Mesothelial cell of epicardium (in vitro differentiated cells): ENCODE measurements at regions not wholly inside any gene's neighbourhood (a gene's known extent, or its start where the extent isn't known, plus 50 kb on each side); places are given as distances from the start of the nearest gene placed in this dataset.

Source experiments
- DNase-seq, 2 experiments: peaks; one replicate each; pipeline ENCODE4 v3.0.0; 2021; ENCODE audit warnings: low spot score in 2 of 2; ENCODE audit not compliant: unreplicated experiment in 2 of 2
- H3K27ac Mint-ChIP-seq: 2 replicates; pipeline ENCODE4 v1.8.0; 2021; ENCODE audit warnings: mixed read lengths
- H3K27me3 Mint-ChIP-seq: 2 replicates; pipeline ENCODE4 v1.8.0; 2021; ENCODE audit warnings: low read depth, mixed read lengths
- H3K36me3 Mint-ChIP-seq: 2 replicates; pipeline ENCODE4 v1.8.0; 2021; ENCODE audit warnings: mixed read lengths
- H3K4me1 Mint-ChIP-seq: 2 replicates; pipeline ENCODE4 v1.8.0; 2021; ENCODE audit warnings: mixed read lengths
- H3K4me3 Mint-ChIP-seq: 2 replicates; pipeline ENCODE4 v1.8.0; 2021; ENCODE audit warnings: mild to moderate bottlenecking, moderate library complexity, mixed read lengths
- H3K9me3 Mint-ChIP-seq: 2 replicates; pipeline ENCODE4 v1.8.0; 2021; ENCODE audit warnings: mixed read lengths
- CTCF ChIP-seq: fragments of 200-600 bp; sonication (generic); IDR thresholded peaks from one replicate; pipeline ENCODE4 v1.5.0; 2021; ENCODE audit warnings: antibody characterized with exemption; ENCODE audit not compliant: unreplicated experiment

- H3K36me3 Mint-ChIP-seq: no peaks in the 10 kb centered on the region
- no peak overlapping the region for H3K4me3 Mint-ChIP-seq
- no peak for DNase-seq
- no peaks in the 10 kb centered on the region for H3K4me1 Mint-ChIP-seq
- H3K9me3 Mint-ChIP-seq: peaks cover 11% of the 10 kb centered on the region
- TF ChIP-seq CTCF: no peak
- no peaks in the 10 kb centered on the region for H3K27me3 Mint-ChIP-seq
- no peak overlapping the region for H3K27ac Mint-ChIP-seq
Measured at GRCh38 chr12:84793558-84794367, 118.8 kb downstream of the SLC6A15 start.

- peaks cover 9% of the 10 kb centered on the region for H3K4me1 Mint-ChIP-seq
Measured at GRCh38 chr12:84791444-84791843, 121.2 kb downstream of the SLC6A15 start.

GRCh38 chr12:84789184-84789583 is 123.4 kb downstream of the SLC6A15 start:
- Mint-ChIP-seq H3K4me3 (no peak overlapping the region), H3K27me3 (no peaks in the 10 kb centered on the region), H3K9me3 (peaks cover 4% of the 10 kb centered on the region), H3K27ac (no peak overlapping the region), H3K36me3 (no peaks in the 10 kb centered on the region), H3K4me1 (peaks cover 25% of the 10 kb centered on the region)
- no peak for TF ChIP-seq CTCF
- DNase-seq: no peak

More at GRCh38 chr12:84791444-84791843, 121.2 kb downstream of the SLC6A15 start:
- no peak for DNase-seq
- no peak for TF ChIP-seq CTCF
- H3K27ac Mint-ChIP-seq: no peak overlapping the region
- H3K9me3 Mint-ChIP-seq: peaks cover 8% of the 10 kb centered on the region
- H3K4me3 Mint-ChIP-seq: no peak overlapping the region
- no peaks in the 10 kb centered on the region for H3K36me3 Mint-ChIP-seq
- H3K27me3 Mint-ChIP-seq: no peaks in the 10 kb centered on the region

- H3K9me3 Mint-ChIP-seq: peaks cover 4% of the 10 kb centered on the region
- H3K27me3 Mint-ChIP-seq: no peaks in the 10 kb centered on the region
- H3K27ac Mint-ChIP-seq: no peak overlapping the region
- no peak for TF ChIP-seq CTCF
- H3K4me3 Mint-ChIP-seq: no peak overlapping the region
- H3K4me1 Mint-ChIP-seq: peaks cover 25% of the 10 kb centered on the region
- no peak for DNase-seq
- H3K36me3 Mint-ChIP-seq: no peaks in the 10 kb centered on the region
Measured at GRCh38 chr12:84787253-84787652, 125.3 kb downstream of the SLC6A15 start.

- Mint-ChIP-seq H3K9me3 (peaks cover 4% of the 10 kb centered on the region), H3K4me3 (no peak overlapping the region), H3K27ac (no peak overlapping the region), H3K4me1 (peaks cover 25% of the 10 kb centered on the region), H3K27me3 (no peaks in the 10 kb centered on the region), H3K36me3 (no peaks in the 10 kb centered on the region)
- no peak for TF ChIP-seq CTCF
- no peak for DNase-seq
Measured at GRCh38 chr12:84786622-84787021, 126.0 kb downstream of the SLC6A15 start.
